ENCODE measurements at regions not wholly inside any gene's neighbourhood (a gene's known extent, or its start where the extent isn't known, plus 50 kb on each side); places are given as distances from the start of the nearest gene placed in this dataset.

- TF ChIP-seq EZH2phosphoT487 (IDR thresholded peaks at IDR 0.05; ENCODE audit: borderline replicate concordance, low read length) (no peak), EZH2 (IDR thresholded peaks at IDR 0.05; ENCODE audit: low read length, unreplicated experiment) (no peak)
- TF ChIP-seq, protein P1, sequence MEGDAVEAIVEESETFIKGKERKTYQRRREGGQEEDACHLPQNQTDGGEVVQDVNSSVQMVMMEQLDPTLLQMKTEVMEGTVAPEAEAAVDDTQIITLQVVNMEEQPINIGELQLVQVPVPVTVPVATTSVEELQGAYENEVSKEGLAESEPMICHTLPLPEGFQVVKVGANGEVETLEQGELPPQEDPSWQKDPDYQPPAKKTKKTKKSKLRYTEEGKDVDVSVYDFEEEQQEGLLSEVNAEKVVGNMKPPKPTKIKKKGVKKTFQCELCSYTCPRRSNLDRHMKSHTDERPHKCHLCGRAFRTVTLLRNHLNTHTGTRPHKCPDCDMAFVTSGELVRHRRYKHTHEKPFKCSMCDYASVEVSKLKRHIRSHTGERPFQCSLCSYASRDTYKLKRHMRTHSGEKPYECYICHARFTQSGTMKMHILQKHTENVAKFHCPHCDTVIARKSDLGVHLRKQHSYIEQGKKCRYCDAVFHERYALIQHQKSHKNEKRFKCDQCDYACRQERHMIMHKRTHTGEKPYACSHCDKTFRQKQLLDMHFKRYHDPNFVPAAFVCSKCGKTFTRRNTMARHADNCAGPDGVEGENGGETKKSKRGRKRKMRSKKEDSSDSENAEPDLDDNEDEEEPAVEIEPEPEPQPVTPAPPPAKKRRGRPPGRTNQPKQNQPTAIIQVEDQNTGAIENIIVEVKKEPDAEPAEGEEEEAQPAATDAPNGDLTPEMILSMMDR (conservative IDR thresholded peaks at IDR 0.05; ENCODE audit: low read depth, low read length), result no peak
These were observed 379.1 kb downstream of the SH2D1A start for GRCh38 chrX:124725502-124725901.

GRCh38 chrX:124726292-124726691, 379.9 kb downstream of the SH2D1A start:
- no peak for DNase-seq
- Histone ChIP-seq H3K4me3 (ENCODE audit: low read length) (no peak overlapping the region), H3K27ac (ENCODE audit: low read length) (no peak overlapping the region), H3F3A (ENCODE audit: low read length, unreplicated experiment) (no peaks in the 10 kb centered on the region), H3K4me2 (ENCODE audit: low read length) (no peak overlapping the region), H3K9ac (ENCODE audit: low read length) (no peak overlapping the region), H3K9me2 (replicated peaks; ENCODE audit: low read length) (no peaks in the 10 kb centered on the region), H3K27me3 (ENCODE audit: low read length) (no peaks in the 10 kb centered on the region), H4K20me1 (ENCODE audit: low read length) (no peaks in the 10 kb centered on the region), H2AFZ (ENCODE audit: low read length) (no peak overlapping the region), H3K9me3 (ENCODE audit: low read length) (no peaks in the 10 kb centered on the region), H3K36me3 (ENCODE audit: low read depth, low read length) (no peaks in the 10 kb centered on the region), H3K79me2 (ENCODE audit: low read length) (no peaks in the 10 kb centered on the region), H3K4me1 (ENCODE audit: insufficient read depth, low read length) (no peaks in the 10 kb centered on the region)
- ChIA-PET POLR2A (ENCODE audit: unreplicated experiment) (no interaction called here), CTCF (no interaction called here)
- intact Hi-C loops (cut with micrococcal nuclease), result no loop called here
- no peak for ATAC-seq
- BruUV-seq (replicated peaks), result no TSS peak
- TF ChIP-seq EZH2 (IDR thresholded peaks at IDR 0.05; ENCODE audit: low read length, unreplicated experiment), result no peak
- TF ChIP-seq, protein P1 (conservative IDR thresholded peaks at IDR 0.05; ENCODE audit: low read depth, low read length), result no peak
- no peak for TF ChIP-seq EZH2phosphoT487 (IDR thresholded peaks at IDR 0.05; ENCODE audit: borderline replicate concordance, low read length)

More at GRCh38 chrX:124725502-124725901, 379.1 kb downstream of the SH2D1A start:
- no peaks in the 10 kb centered on the region for H3K9me2 ChIP-seq (replicated peaks; ENCODE audit: low read length)
- no peaks in the 10 kb centered on the region for H3K79me2 ChIP-seq (ENCODE audit: low read length)
- no peaks in the 10 kb centered on the region for H3K27me3 ChIP-seq (ENCODE audit: low read length)
- H3F3A ChIP-seq (ENCODE audit: low read length, unreplicated experiment), result no peaks in the 10 kb centered on the region
- no peaks in the 10 kb centered on the region for H3K9me3 ChIP-seq (ENCODE audit: low read length)
- intact Hi-C loops (cut with micrococcal nuclease), result no loop called here
- H3K4me3 ChIP-seq (ENCODE audit: low read length), result no peak overlapping the region
- no peak overlapping the region for H3K9ac ChIP-seq (ENCODE audit: low read length)
- BruUV-seq (replicated peaks), result no TSS peak
- no peak overlapping the region for H2AFZ ChIP-seq (ENCODE audit: low read length)
- H3K36me3 ChIP-seq (ENCODE audit: low read depth, low read length), result no peaks in the 10 kb centered on the region
- H4K20me1 ChIP-seq (ENCODE audit: low read length), result no peaks in the 10 kb centered on the region
- CTCF ChIA-PET, result no interaction called here
- POLR2A ChIA-PET (ENCODE audit: unreplicated experiment), result no interaction called here
- H3K27ac ChIP-seq (ENCODE audit: low read length), result no peak overlapping the region
- no peak overlapping the region for H3K4me2 ChIP-seq (ENCODE audit: low read length)
- DNase-seq (no peak), ATAC-seq (no peak)
- H3K4me1 ChIP-seq (ENCODE audit: insufficient read depth, low read length), result no peaks in the 10 kb centered on the region

DNA sequence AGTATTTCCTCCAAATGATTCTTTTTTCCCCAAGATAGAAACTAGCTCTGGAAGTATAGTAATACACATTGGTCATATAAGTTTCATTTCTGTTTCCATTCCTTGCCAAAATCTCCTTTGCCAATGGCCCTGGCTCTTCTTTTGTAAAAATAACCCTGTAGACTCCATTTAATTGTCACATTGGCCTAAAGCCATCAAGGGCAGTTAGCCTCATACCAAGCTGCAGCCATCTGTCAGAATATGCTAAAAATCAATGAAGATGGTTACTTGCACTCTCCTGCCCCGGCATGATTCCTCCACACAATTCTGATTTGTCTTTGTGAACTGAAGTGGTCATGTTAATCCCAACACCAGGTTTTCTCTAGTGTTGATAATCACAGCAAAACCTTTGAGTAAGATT, 380.5 kb downstream of the SH2D1A start:
- no peaks in the 10 kb centered on the region for H3K4me1 ChIP-seq (ENCODE audit: insufficient read depth, low read length)
- intact Hi-C loops (cut with micrococcal nuclease), result no loop called here
- no peaks in the 10 kb centered on the region for H3K36me3 ChIP-seq (ENCODE audit: low read depth, low read length)
- no peaks in the 10 kb centered on the region for H3K9me3 ChIP-seq (ENCODE audit: low read length)
- no peak overlapping the region for H3K27ac ChIP-seq (ENCODE audit: low read length)
- H3F3A ChIP-seq (ENCODE audit: low read length, unreplicated experiment), result no peaks in the 10 kb centered on the region
- no peak overlapping the region for H2AFZ ChIP-seq (ENCODE audit: low read length)
- TF ChIP-seq EZH2phosphoT487 (IDR thresholded peaks at IDR 0.05; ENCODE audit: borderline replicate concordance, low read length) (no peak), EZH2 (IDR thresholded peaks at IDR 0.05; ENCODE audit: low read length, unreplicated experiment) (no peak)
- TF ChIP-seq, protein P1 (conservative IDR thresholded peaks at IDR 0.05; ENCODE audit: low read depth, low read length), result no peak
- no peak overlapping the region for H3K4me2 ChIP-seq (ENCODE audit: low read length)
- CTCF ChIA-PET, result no interaction called here
- H3K9me2 ChIP-seq (replicated peaks; ENCODE audit: low read length), result no peaks in the 10 kb centered on the region
- no peak overlapping the region for H3K9ac ChIP-seq (ENCODE audit: low read length)
- H4K20me1 ChIP-seq (ENCODE audit: low read length), result no peaks in the 10 kb centered on the region
- DNase-seq (no peak), ATAC-seq (no peak)
- no TSS peak for BruUV-seq (replicated peaks)
- H3K79me2 ChIP-seq (ENCODE audit: low read length), result no peaks in the 10 kb centered on the region
- no peak overlapping the region for H3K4me3 ChIP-seq (ENCODE audit: low read length)
- H3K27me3 ChIP-seq (ENCODE audit: low read length), result no peaks in the 10 kb centered on the region
- POLR2A ChIA-PET (ENCODE audit: unreplicated experiment), result no interaction called here

All from PC-3 (cell line).